Cardiac fibroblast (primary cell): ENCODE measurements at regions not wholly inside any gene's neighbourhood (a gene's known extent, or its start where the extent isn't known, plus 50 kb on each side); places are given as distances from the start of the nearest gene placed in this dataset.

Source experiments
- DNase-seq, 2 donors: peaks; one replicate each; pipeline versions ENCODE4 v3.0.0 to v3.0.0-alpha.2; 2010; ENCODE audit warnings: low read depth in 2 of 2
- H3K4me3 ChIP-seq, 2 donors: replicated peaks in 1 of 2; 1 replicate in 1 of 2; 2 replicates in 1 of 2; pipeline ENCODE4 v1.5.1; 2011; ENCODE audit warnings: low read depth in 2 of 2, low read length in 2 of 2, mild to moderate bottlenecking in 2 of 2, moderate library complexity in 1 of 2
- TF ChIP-seq, protein P1 (sequence below): IDR thresholded peaks from one replicate; pipeline ENCODE4 v1.5.1; 2011; ENCODE audit warnings: low read depth, mild to moderate bottlenecking, low read length, inconsistent platforms

DNA sequence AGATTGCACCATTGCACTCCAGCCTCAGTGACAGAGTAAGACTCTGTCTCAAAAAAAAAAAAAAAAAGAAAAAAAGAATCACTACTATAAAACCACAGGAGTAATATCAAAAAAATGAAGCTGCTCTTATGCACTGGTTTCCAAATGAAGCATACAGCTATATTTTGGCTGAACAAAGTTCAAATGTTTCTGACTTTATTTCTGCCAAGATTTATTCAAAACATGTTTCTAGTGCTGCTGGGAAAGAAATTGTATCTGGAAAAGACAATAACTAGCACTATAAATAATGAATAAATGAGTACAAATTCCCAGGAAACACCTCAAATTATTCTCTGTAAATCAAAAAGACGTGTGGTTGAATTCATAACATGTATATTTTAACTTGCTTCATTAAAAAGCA lies 102.5 kb upstream of the MME start:
- no peak overlapping the region for H3K4me3 ChIP-seq
- TF ChIP-seq, protein P1, sequence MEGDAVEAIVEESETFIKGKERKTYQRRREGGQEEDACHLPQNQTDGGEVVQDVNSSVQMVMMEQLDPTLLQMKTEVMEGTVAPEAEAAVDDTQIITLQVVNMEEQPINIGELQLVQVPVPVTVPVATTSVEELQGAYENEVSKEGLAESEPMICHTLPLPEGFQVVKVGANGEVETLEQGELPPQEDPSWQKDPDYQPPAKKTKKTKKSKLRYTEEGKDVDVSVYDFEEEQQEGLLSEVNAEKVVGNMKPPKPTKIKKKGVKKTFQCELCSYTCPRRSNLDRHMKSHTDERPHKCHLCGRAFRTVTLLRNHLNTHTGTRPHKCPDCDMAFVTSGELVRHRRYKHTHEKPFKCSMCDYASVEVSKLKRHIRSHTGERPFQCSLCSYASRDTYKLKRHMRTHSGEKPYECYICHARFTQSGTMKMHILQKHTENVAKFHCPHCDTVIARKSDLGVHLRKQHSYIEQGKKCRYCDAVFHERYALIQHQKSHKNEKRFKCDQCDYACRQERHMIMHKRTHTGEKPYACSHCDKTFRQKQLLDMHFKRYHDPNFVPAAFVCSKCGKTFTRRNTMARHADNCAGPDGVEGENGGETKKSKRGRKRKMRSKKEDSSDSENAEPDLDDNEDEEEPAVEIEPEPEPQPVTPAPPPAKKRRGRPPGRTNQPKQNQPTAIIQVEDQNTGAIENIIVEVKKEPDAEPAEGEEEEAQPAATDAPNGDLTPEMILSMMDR = no peak
- DNase-seq = no peak

DNA sequence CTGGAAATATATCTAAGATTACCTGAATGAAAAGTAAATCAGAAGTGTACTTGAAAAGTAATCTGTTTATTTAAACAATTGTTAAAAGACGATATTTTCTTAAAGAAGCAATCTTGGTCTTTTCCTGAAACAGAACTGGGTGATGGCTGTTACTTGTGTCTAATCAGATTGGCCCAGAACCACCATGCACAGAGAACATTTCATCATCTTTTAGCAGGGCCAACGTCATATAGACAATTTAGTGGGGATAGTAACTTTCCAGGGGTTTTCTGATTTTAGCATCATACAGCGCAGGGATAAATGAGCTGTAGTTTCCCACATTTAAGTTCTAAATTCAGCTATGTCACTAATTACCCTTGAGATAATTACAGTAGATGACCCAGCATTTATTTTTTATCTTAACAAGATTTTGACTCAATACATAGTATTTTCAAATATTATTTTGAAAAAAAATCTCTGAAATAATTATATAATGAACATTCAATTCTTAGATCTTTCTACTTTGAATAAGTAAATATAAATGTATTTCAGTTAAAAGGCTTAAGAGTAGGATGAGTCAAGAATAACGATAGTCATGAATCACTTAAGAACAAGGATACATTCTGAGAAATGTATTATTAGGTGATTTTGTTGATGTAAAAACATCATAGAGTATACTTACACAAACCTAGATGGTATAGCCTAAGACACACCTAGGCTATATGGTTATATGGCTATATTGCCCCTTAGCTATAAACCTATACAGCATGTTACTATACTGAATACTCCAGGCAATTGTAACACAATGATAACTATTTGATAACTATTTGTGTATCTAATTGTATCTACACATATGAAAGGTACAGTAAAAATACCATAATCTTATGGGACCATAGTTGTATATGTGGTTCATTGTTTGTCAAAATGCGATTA lies 103.8 kb upstream of the MME start:
- peak; percentile 38 to 72 for DNase-seq
- no peak overlapping the region for H3K4me3 ChIP-seq
- TF ChIP-seq, protein P1 = no peak

DNA sequence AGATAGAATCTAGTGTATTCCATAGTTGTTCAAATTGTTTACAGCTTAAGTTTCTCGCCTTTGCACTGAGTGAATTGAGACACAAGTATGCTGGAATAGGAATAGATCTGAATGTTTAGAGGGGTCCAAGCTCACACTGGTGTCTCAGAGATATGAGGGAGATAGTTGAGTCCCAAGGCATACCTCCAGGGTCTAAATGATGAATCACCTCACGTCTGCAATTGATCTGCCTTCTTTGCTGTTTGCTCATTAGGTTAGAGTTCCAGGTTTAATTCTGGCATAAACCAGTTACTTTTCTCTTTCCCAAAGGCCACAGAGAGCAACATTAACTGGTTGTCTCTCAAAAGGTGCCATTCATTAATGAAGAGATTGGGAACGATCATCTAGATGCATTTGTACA lies 106.3 kb upstream of the MME start:
- DNase-seq = no peak
- H3K4me3 ChIP-seq = no peak overlapping the region
- TF ChIP-seq, protein P1 = no peak

DNA sequence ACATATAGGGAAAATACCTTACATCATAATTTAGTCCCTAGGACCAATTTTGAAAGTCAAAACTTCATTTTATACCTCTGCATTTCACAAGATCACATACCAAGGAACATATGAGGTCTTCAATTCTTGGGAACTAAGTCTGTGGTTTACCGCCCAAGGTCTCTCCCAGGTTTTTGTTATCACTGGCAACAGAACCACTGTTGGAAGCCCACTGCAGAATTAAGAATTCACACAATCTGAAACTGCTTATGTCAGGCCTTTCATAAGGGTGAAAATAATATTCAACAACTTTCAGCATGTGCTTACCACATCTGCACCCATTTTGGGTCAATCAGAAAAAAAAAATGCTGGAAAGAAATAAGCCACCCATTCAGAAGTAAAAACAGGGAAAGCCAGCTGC lies 107.2 kb upstream of the MME start:
- TF ChIP-seq, protein P1 = no peak
- DNase-seq = peak; percentile 65 to 75
- H3K4me3 ChIP-seq = no peak overlapping the region

DNA sequence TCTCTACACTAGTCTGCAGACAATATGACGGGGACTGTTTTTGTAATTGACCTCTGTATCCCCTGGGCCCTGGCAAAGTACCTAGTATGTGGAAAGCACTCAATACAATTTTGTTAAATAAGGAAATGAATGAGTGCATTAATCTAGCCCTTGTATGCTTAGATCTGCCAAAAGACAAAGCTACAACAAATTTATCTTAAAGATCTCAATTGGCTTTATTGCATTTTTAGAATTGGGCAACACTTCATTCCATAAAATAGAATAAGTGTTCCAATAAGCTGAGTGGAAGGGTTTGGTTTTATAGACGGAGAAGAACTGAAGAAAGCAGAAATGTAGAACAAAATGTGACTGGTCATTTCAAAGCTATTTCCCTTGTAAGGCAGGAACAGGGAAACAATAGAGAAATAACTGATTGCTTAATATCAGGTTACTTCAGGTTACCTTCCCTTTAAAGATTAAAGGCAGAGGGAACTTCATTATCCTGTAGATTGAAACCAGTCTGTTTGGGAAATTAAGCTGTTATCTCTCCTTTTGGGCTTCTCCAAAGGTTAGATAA lies 108.3 kb upstream of the MME start:
- H3K4me3 ChIP-seq = no peak overlapping the region
- DNase-seq = peak; percentile 79 to 91
- TF ChIP-seq, protein P1 = no peak

DNA sequence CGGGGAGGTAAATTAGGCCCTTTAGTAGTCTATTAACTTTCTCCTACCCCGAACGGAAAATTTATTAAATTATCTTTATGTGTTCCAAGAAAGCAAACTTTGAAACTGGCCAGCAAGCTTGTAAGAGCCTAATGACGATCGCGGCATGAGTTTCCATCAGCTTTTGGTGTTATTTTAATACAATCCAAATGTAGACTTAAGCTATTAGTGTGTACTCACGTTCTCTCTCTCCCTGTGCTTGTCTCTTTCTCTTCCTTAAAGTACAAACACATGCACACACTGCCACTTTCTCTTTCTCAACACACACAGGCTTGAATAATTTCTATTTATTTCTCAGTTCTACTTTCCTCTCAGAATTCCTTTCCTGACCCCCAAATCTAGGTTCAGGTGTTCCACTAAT lies 108.8 kb upstream of the MME start:
- no peak for DNase-seq
- TF ChIP-seq, protein P1 = no peak
- H3K4me3 ChIP-seq = no peak overlapping the region
